Esophagus mucosa (tissue), 1 donor: ENCODE measurements at regions not wholly inside any gene's neighbourhood (a gene's known extent, or its start where the extent isn't known, plus 50 kb on each side); places are given as distances from the start of the nearest gene placed in this dataset.
"Not testable (repeated sequence)": the region's sequence is repeated elsewhere in the genome, so short reads cannot be mapped to it uniquely, and the experiment has no call there.

Experiments
- ATAC-seq: fragments of 200-7000 bp; cut with Tn5 transposase; one replicate; pipeline ENCODE4 v1.9.1; 2020
- donor health status: DM: yes; HTN: yes; CAD: no.

- no peak for ATAC-seq
Measured at GRCh38 chr13:18948664-18949488, 232.7 kb downstream of the TUBA3C start.

GRCh38 chr13:18948012-18948663 lies 233.5 kb downstream of the TUBA3C start:
- no peak for ATAC-seq

- no peak for ATAC-seq
Measured at GRCh38 chr13:18947376-18947977, 234.1 kb downstream of the TUBA3C start.

GRCh38 chr13:18946738-18947137 lies 234.9 kb downstream of the TUBA3C start:
- ATAC-seq, result no peak

- ATAC-seq, result no peak
Measured at GRCh38 chr13:18944501-18945068, 237.0 kb downstream of the TUBA3C start.

- no peak for ATAC-seq
Measured at GRCh38 chr13:18943721-18944391, 237.8 kb downstream of the TUBA3C start.

GRCh38 chr13:18943273-18943672 lies 238.4 kb downstream of the TUBA3C start:
- no peak for ATAC-seq

- no peak for ATAC-seq
Measured at GRCh38 chr13:18936104-18936503, 245.5 kb downstream of the TUBA3C start.

- no peak for ATAC-seq
Measured at GRCh38 chr13:18921063-18921462, 260.6 kb downstream of the TUBA3C start.

GRCh38 chr13:18905096-18905495 lies 276.5 kb downstream of the TUBA3C start:
- not testable (repeated sequence) for ATAC-seq

- not testable (repeated sequence) for ATAC-seq
Measured at GRCh38 chr13:18895411-18895810, 286.2 kb downstream of the TUBA3C start.

GRCh38 chr13:18891242-18891641 lies 290.4 kb downstream of the TUBA3C start:
- ATAC-seq, result not testable (repeated sequence)

GRCh38 chr13:18874875-18875789 lies 306.5 kb downstream of the TUBA3C start:
- not testable (repeated sequence) for ATAC-seq

- not testable (repeated sequence) for ATAC-seq
Measured at GRCh38 chr13:18870557-18870956, 311.1 kb downstream of the TUBA3C start.

GRCh38 chr13:18869365-18869764 lies 312.3 kb downstream of the TUBA3C start:
- not testable (repeated sequence) for ATAC-seq

GRCh38 chr13:18837986-18838629 lies 343.5 kb downstream of the TUBA3C start:
- ATAC-seq, result not testable (repeated sequence)

GRCh38 chr13:18837179-18837745 lies 344.4 kb downstream of the TUBA3C start:
- ATAC-seq, result not testable (repeated sequence)

- not testable (repeated sequence) for ATAC-seq
Measured at GRCh38 chr13:18836371-18837178, 345.0 kb downstream of the TUBA3C start.

- not testable (repeated sequence) for ATAC-seq
Measured at GRCh38 chr13:18835754-18836153, 345.9 kb downstream of the TUBA3C start.

- ATAC-seq, result not testable (repeated sequence)
Measured at GRCh38 chr13:18824678-18825077, 356.9 kb downstream of the TUBA3C start.
